Lung (tissue), 11 donors: ENCODE measurements at regions not wholly inside any gene's neighbourhood (a gene's known extent, or its start where the extent isn't known, plus 50 kb on each side); places are given as distances from the start of the nearest gene placed in this dataset.

Experiments used
- ATAC-seq: fragments of 200-7000 bp; cut with Tn5 transposase; one replicate; pipeline ENCODE4 v1.9.1; 2020; ENCODE audit warnings: moderate number of reproducible peaks; ENCODE audit not compliant: insufficient read depth, low FRiP score
- DNase-seq, 3 donors: peaks; one replicate each; pipeline ENCODE4 v3.0.0-alpha.2; 2013 to 2017
- H3K27ac ChIP-seq, 2 donors: one replicate each; pipeline ENCODE4 v1.5.1; 2013; ENCODE audit warnings: mild to moderate bottlenecking in 2 of 2, moderate library complexity in 2 of 2, control low read depth in 1 of 2, inconsistent platforms in 1 of 2, low read depth in 1 of 2, low read length in 1 of 2
- H3K27me3 ChIP-seq, 3 donors: one replicate each; pipeline ENCODE4 v1.5.1; 2013; ENCODE audit warnings: low read length in 2 of 3; ENCODE audit not compliant: control insufficient read depth in 3 of 3, insufficient read depth in 3 of 3
- H3K36me3 ChIP-seq, 4 donors: one replicate each; pipeline ENCODE4 v1.5.1; 2013; ENCODE audit warnings: low read length in 4 of 4, mild to moderate bottlenecking in 1 of 4, moderate library complexity in 1 of 4; ENCODE audit not compliant: control insufficient read depth in 4 of 4, insufficient read depth in 4 of 4
- H3K4me1 ChIP-seq, 5 donors: one replicate each; pipeline ENCODE4 v1.5.1; 2013; ENCODE audit warnings: low read length in 5 of 5, mild to moderate bottlenecking in 2 of 5, moderate library complexity in 1 of 5; ENCODE audit not compliant: control insufficient read depth in 5 of 5, insufficient read depth in 5 of 5
- H3K4me3 ChIP-seq: one replicate; pipeline ENCODE4 v1.5.1; 2013; ENCODE audit warnings: mild to moderate bottlenecking, control low read depth, moderate library complexity
- H3K9ac ChIP-seq, 2 donors: one replicate each; pipeline ENCODE4 v1.5.1; 2013; ENCODE audit warnings: low read length in 2 of 2, control low read depth in 1 of 2; ENCODE audit not compliant: insufficient read depth in 1 of 2
- H3K9me3 ChIP-seq, 4 donors: one replicate each; pipeline ENCODE4 v1.5.1; 2013; ENCODE audit warnings: low read length in 3 of 4, mild to moderate bottlenecking in 1 of 4, moderate library complexity in 1 of 4; ENCODE audit not compliant: control insufficient read depth in 4 of 4, insufficient read depth in 3 of 4
- CTCF ChIP-seq: IDR thresholded peaks from 2 replicates; pipeline ENCODE4 v1.5.1; 2012; ENCODE audit warnings: mild to moderate bottlenecking; ENCODE audit errors: control extremely low read depth, extremely low read depth
- WGBS, 2 donors: extraction: QIAGEN DNeasy Blood & Tissue Kit; methylation state at CpG; one replicate each; pipeline ENCODE4 v1.1.7; 2013; 5-methylcytosine and 5-hydroxymethylcytosine counted together
- donor health status: control.
- donor health status: control.
- donor health status: Bipolar disorder and iron deficiency.
- donor health status: healthy.
- donor health status: DM: yes; HTN: yes; CAD: no.

- Histone ChIP-seq H3K9ac (peak overlapping the region in 1 of 2 donors; percentile 91), H3K36me3 (no peaks in the 10 kb centered on the region), H3K4me1 (peaks cover 0 to 45% (median 3%) of the 10 kb centered on the region in 5 donors), H3K27ac (no peak overlapping the region), H3K9me3 (peaks cover 0 to 2% (median 0%) of the 10 kb centered on the region in 4 donors), H3K4me3 (no peak overlapping the region), H3K27me3 (peaks cover 0 to 2% (median 0%) of the 10 kb centered on the region in 3 donors)
- DNase-seq = peak in 1 of 3 donors; percentile 32
- ATAC-seq = no peak
- TF ChIP-seq CTCF = no peak
- 13 to 22% methylated on average over 21 of the region's 21 CpGs for WGBS, 2 donors
Observed at GRCh38 chr6:28589957-28590349, 64.3 kb downstream of the GPX5 start.

- no peak overlapping the region for H3K9ac ChIP-seq
- peak; percentile 31 to 69 (median 45) for DNase-seq
- ATAC-seq = no peak
- H3K27me3 ChIP-seq = peaks cover 0 to 6% (median 2%) of the 10 kb centered on the region in 3 donors
- no peak overlapping the region for H3K4me3 ChIP-seq
- H3K9me3 ChIP-seq = peaks cover 0 to 3% (median 0%) of the 10 kb centered on the region in 4 donors
- no peaks in the 10 kb centered on the region for H3K36me3 ChIP-seq
- no peak overlapping the region for H3K27ac ChIP-seq
- no peak for TF ChIP-seq CTCF
- peaks cover 0 to 1% (median 0%) of the 10 kb centered on the region in 5 donors for H3K4me1 ChIP-seq
- 12 to 15% methylated on average over 18 of the region's 18 CpGs for WGBS, 2 donors
Observed at GRCh38 chr6:28597217-28597835, 71.6 kb downstream of the GPX5 start.

- Histone ChIP-seq H3K9me3 (peaks cover 0 to 3% (median 0%) of the 10 kb centered on the region in 4 donors), H3K4me1 (peaks cover 0 to 1% (median 0%) of the 10 kb centered on the region in 5 donors), H3K27me3 (peaks cover 0 to 6% (median 0%) of the 10 kb centered on the region in 3 donors), H3K9ac (no peak overlapping the region), H3K4me3 (no peak overlapping the region), H3K36me3 (no peaks in the 10 kb centered on the region), H3K27ac (no peak overlapping the region)
- TF ChIP-seq CTCF = no peak
- WGBS, 2 donors = 40 to 43% methylated on average over 13 of the region's 13 CpGs
- DNase-seq (peak in 1 of 3 donors; percentile 17), ATAC-seq (no peak)
Observed at GRCh38 chr6:28597924-28598722, 72.4 kb downstream of the GPX5 start.
